GM23248 (cell line): ENCODE measurements at regions not wholly inside any gene's neighbourhood (a gene's known extent, or its start where the extent isn't known, plus 50 kb on each side); places are given as distances from the start of the nearest gene placed in this dataset.

Experiments used
- DNase-seq: peaks from one replicate; pipeline ENCODE4 v3.0.0-alpha.2; 2015
- H2AFZ ChIP-seq: fragments of 200-600 bp; sonication (generic); 2 replicates; pipeline ENCODE4 v1.6.1; 2016; ENCODE audit warnings: antibody characterized with exemption
- H3F3A ChIP-seq: fragments of 200-600 bp; sonication (generic); 2 replicates; pipeline ENCODE4 v1.6.1; 2016; ENCODE audit warnings: mild to moderate bottlenecking, antibody characterized with exemption, mixed run types; ENCODE audit not compliant: insufficient read depth
- H3K27ac ChIP-seq: fragments of 200-600 bp; sonication (generic); 2 replicates; pipeline ENCODE4 v1.5.1; 2016; ENCODE audit warnings: mild to moderate bottlenecking
- H3K27me3 ChIP-seq: fragments of 200-600 bp; sonication (generic); replicated peaks from 2 replicates; pipeline ENCODE4 v1.6.1; 2016; ENCODE audit warnings: mild to moderate bottlenecking; ENCODE audit not compliant: insufficient read depth
- H3K36me3 ChIP-seq: fragments of 200-600 bp; sonication (generic); 2 replicates; pipeline ENCODE4 v1.6.1; 2016; ENCODE audit warnings: low read depth, mild to moderate bottlenecking
- H3K4me1 ChIP-seq: fragments of 200-600 bp; sonication (generic); 2 replicates; pipeline ENCODE4 v1.6.1; 2016; ENCODE audit warnings: mild to moderate bottlenecking; ENCODE audit not compliant: insufficient read depth
- H3K4me2 ChIP-seq: fragments of 200-600 bp; sonication (generic); one replicate; pipeline ENCODE4 v1.6.1; 2016; ENCODE audit warnings: mild to moderate bottlenecking; ENCODE audit not compliant: unreplicated experiment
- H3K4me3 ChIP-seq: fragments of 200-600 bp; sonication (generic); 2 replicates; pipeline ENCODE4 v1.5.1; 2016; ENCODE audit warnings: mild to moderate bottlenecking
- H3K79me2 ChIP-seq: fragments of 200-600 bp; sonication (generic); 2 replicates; pipeline ENCODE4 v1.6.1; 2016; ENCODE audit warnings: mild to moderate bottlenecking; ENCODE audit not compliant: insufficient read depth
- H3K9ac ChIP-seq: fragments of 200-600 bp; sonication (generic); 2 replicates; pipeline ENCODE4 v1.6.1; 2016; ENCODE audit warnings: mild to moderate bottlenecking
- H3K9me2 ChIP-seq: fragments of 200-600 bp; sonication (generic); 2 replicates; pipeline ENCODE4 v1.6.1; 2016; ENCODE audit warnings: mixed run types, mild to moderate bottlenecking, moderate library complexity; ENCODE audit not compliant: insufficient read depth
- H3K9me3 ChIP-seq: fragments of 200-600 bp; sonication (generic); one replicate; pipeline ENCODE4 v1.6.1; 2017; ENCODE audit warnings: low read depth
- H4K20me1 ChIP-seq: fragments of 200-600 bp; sonication (generic); 2 replicates; pipeline ENCODE4 v1.6.0; 2016; ENCODE audit not compliant: insufficient read depth
- EZH2 ChIP-seq: fragments of 200-600 bp; sonication (generic); IDR thresholded peaks from 2 replicates; pipeline ENCODE4 v1.6.1; 2018; ENCODE audit warnings: antibody characterized with exemption, mild to moderate bottlenecking; ENCODE audit not compliant: insufficient read depth, poor library complexity, severe bottlenecking
- EZH2phosphoT487 ChIP-seq: fragments of 200-600 bp; sonication (generic); IDR thresholded peaks from 2 replicates; pipeline ENCODE4 v1.6.1; 2018; ENCODE audit warnings: antibody characterized with exemption, moderate library complexity, mild to moderate bottlenecking, low read depth; ENCODE audit not compliant: insufficient read depth
- WGBS, 2 experiments: methylation state at CpG; one replicate each; pipeline ENCODE4 v1.1.6; 2015 to 2017; ENCODE audit warnings: low lambda C conversion rate in 2 of 2, low coverage in 1 of 2; ENCODE audit errors: missing lambda C conversion rate in 2 of 2; 5-methylcytosine and 5-hydroxymethylcytosine counted together
- in situ Hi-C: fragments of 300-500 bp; cut with MboI; formaldehyde crosslinking; loops from 2 replicates; pipeline ENCODE4 v1.15.0; 2020

GRCh38 chr16:73233329-73233765 lies 185.4 kb upstream of the ZFHX3 start:
- WGBS, 2 experiments: 13 to 20% methylated on average over 5 of the region's 5 CpGs
- no peaks in the 10 kb centered on the region for H3K9me3 ChIP-seq
- no peak overlapping the region for H3K27ac ChIP-seq
- no peaks in the 10 kb centered on the region for H4K20me1 ChIP-seq
- H3K4me2 ChIP-seq: no peak overlapping the region
- no peaks in the 10 kb centered on the region for H3K9me2 ChIP-seq
- in situ Hi-C loops: no loop called here
- no peaks in the 10 kb centered on the region for H3K79me2 ChIP-seq
- H3K36me3 ChIP-seq: no peaks in the 10 kb centered on the region
- H3F3A ChIP-seq: no peaks in the 10 kb centered on the region
- H3K4me3 ChIP-seq: no peak overlapping the region
- DNase-seq: no peak
- H3K4me1 ChIP-seq: no peaks in the 10 kb centered on the region
- no peak overlapping the region for H2AFZ ChIP-seq
- H3K27me3 ChIP-seq: peaks cover 28% of the 10 kb centered on the region
- H3K9ac ChIP-seq: no peak overlapping the region
- TF ChIP-seq EZH2phosphoT487 (no peak), EZH2 (no peak)

DNA sequence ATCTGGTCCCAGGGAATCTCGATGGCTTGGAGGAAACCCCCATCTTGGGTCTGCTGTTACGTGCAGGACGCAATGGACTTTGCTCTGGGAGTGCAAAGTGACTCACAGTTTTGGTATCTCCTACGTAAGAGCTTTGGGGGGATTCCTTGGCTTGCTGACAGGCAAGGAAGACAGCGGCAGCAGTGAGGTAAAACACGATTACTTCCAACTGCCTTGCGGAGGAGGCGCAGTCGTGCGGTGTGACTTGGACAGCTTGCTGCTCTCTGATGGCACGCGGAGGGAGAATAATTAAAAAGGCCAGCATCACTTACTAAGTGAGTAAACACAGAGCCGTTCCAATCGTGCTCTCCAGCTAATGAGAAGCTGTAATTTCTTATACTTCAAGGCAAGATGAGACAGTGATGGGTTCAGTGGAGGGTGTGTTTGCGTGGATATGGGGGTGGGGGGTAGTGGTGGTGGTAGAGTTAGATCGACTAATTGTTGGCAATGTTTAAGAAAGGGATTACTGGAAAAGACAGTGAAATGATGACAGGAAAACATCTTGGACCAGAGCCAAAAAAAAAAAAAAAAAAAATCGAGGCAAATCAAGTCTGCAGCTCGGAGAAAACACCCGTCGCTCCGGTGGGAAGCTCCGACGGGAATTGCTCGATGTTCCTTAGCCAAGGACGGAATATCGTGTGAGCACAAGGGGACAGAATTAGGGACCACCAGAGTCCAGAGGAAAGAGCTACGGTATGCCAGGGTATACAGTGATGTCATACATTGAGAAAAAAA lies 184.8 kb upstream of the ZFHX3 start:
- no peak for DNase-seq
- Histone ChIP-seq H4K20me1 (no peaks in the 10 kb centered on the region), H3K27ac (no peak overlapping the region), H3K27me3 (peaks cover 23% of the 10 kb centered on the region), H3F3A (no peaks in the 10 kb centered on the region), H3K4me3 (no peak overlapping the region), H3K36me3 (no peaks in the 10 kb centered on the region), H3K4me2 (no peak overlapping the region), H3K9ac (no peak overlapping the region), H3K79me2 (no peaks in the 10 kb centered on the region), H3K9me2 (no peaks in the 10 kb centered on the region), H3K4me1 (no peaks in the 10 kb centered on the region), H2AFZ (no peak overlapping the region), H3K9me3 (no peaks in the 10 kb centered on the region)
- in situ Hi-C loops: no loop called here
- TF ChIP-seq EZH2: no peak
- no peak for TF ChIP-seq EZH2phosphoT487
- 50% methylated on average over 27 of the region's 27 CpGs for WGBS, 2 experiments

DNA sequence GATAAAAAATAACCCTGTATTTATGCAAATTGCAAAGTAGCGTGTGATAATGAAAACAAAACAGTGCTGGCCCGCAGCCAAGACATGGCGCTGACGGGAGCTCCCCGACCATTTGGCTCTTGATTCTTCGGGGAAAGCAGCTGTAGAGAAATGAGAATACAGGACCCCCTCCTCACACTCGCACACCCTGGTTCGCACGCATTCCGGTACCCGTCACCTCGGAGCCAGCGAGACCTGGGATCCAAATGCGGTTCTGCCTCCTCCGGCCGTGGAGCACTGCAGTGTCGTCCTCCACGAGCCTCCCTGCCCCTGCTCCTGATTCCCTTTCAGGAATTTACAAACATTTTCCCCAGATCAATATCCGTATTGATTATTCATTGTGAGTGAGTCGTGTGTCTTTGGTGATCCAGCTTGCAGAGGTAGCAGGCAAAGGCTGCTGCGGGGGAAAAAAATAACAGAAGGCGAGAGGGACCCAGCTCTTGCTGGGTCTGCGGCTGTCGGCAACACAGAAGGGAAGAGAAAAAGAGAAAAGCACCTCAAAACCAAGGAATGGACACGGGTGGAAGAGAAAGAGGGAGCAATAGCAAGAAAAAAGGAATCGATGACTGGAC lies 184.1 kb upstream of the ZFHX3 start:
- Histone ChIP-seq H3K9ac (no peak overlapping the region), H3K4me3 (no peak overlapping the region), H2AFZ (no peak overlapping the region), H3K79me2 (no peaks in the 10 kb centered on the region), H3K36me3 (no peaks in the 10 kb centered on the region), H4K20me1 (no peaks in the 10 kb centered on the region), H3K27ac (no peak overlapping the region), H3K4me1 (no peaks in the 10 kb centered on the region), H3F3A (no peaks in the 10 kb centered on the region), H3K4me2 (no peak overlapping the region), H3K27me3 (peaks cover 21% of the 10 kb centered on the region), H3K9me3 (no peaks in the 10 kb centered on the region), H3K9me2 (no peaks in the 10 kb centered on the region)
- in situ Hi-C loops: no loop called here
- no peak for TF ChIP-seq EZH2phosphoT487
- WGBS, 2 experiments: 77 to 79% methylated on average over 26 of the region's 26 CpGs
- no peak for DNase-seq

- no peak overlapping the region for H3K9ac ChIP-seq
- 69 to 72% methylated on average over 11 of the region's 11 CpGs for WGBS, 2 experiments
- H3K9me2 ChIP-seq: no peaks in the 10 kb centered on the region
- no peaks in the 10 kb centered on the region for H3F3A ChIP-seq
- no peak overlapping the region for H2AFZ ChIP-seq
- in situ Hi-C loops: no loop called here
- DNase-seq: no peak
- H4K20me1 ChIP-seq: no peaks in the 10 kb centered on the region
- no peak overlapping the region for H3K4me3 ChIP-seq
- no peak overlapping the region for H3K27ac ChIP-seq
- H3K79me2 ChIP-seq: no peaks in the 10 kb centered on the region
- peaks cover 21% of the 10 kb centered on the region for H3K27me3 ChIP-seq
- TF ChIP-seq EZH2 (no peak), EZH2phosphoT487 (no peak)
- H3K36me3 ChIP-seq: no peaks in the 10 kb centered on the region
- H3K4me1 ChIP-seq: no peaks in the 10 kb centered on the region
- H3K4me2 ChIP-seq: no peak overlapping the region
- H3K9me3 ChIP-seq: no peaks in the 10 kb centered on the region
These were observed 183.5 kb upstream of the ZFHX3 start for GRCh38 chr16:73231379-73231778.
